ENCODE measurements at regions not wholly inside any gene's neighbourhood (a gene's known extent, or its start where the extent isn't known, plus 50 kb on each side); places are given as distances from the start of the nearest gene placed in this dataset.
"Not testable (repeated sequence)": the region's sequence is repeated elsewhere in the genome, so short reads cannot be mapped to it uniquely, and the experiment has no call there.

- H3K9me3 Mint-ChIP-seq, DNase-seq, H3K4me1 Mint-ChIP-seq, CTCF ChIA-PET, H3K27me3 Mint-ChIP-seq, H3K36me3 Mint-ChIP-seq, H3K4me3 Mint-ChIP-seq, H3K27ac Mint-ChIP-seq: not testable (repeated sequence)
These were observed 186.7 kb upstream of the PHF14 start for GRCh38 chr7:10786976-10787375.

GRCh38 chr7:10789170-10789569 lies 184.5 kb upstream of the PHF14 start:
- no peak for DNase-seq
- H3K4me3 Mint-ChIP-seq: no peak overlapping the region
- no peaks in the 10 kb centered on the region for H3K9me3 Mint-ChIP-seq
- CTCF ChIA-PET: no interaction called here
- no peaks in the 10 kb centered on the region for H3K27me3 Mint-ChIP-seq
- H3K27ac Mint-ChIP-seq: no peak overlapping the region
- H3K36me3 Mint-ChIP-seq: no peaks in the 10 kb centered on the region
- no peaks in the 10 kb centered on the region for H3K4me1 Mint-ChIP-seq

DNA sequence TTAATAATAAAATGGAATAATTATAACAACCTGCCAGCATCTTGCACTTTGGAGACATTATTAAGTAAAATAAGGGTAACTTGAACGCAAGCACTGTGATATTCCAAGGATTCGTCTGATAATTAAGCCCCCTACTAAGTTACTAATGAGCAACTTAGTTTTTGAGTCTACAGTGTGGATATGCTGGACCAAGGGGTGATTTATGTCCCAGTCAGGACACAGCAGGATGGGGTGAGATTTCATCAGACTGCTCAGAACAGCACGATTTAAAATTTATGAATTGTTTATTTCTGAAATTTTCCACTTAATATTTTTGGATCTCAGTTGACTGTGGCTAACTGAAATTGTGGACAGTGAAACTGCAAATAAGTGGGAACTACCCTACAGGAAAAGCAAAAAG lies 182.8 kb upstream of the PHF14 start:
- Mint-ChIP-seq H3K27me3 (no peaks in the 10 kb centered on the region), H3K27ac (no peak overlapping the region), H3K9me3 (no peaks in the 10 kb centered on the region), H3K36me3 (no peaks in the 10 kb centered on the region), H3K4me3 (no peak overlapping the region), H3K4me1 (no peaks in the 10 kb centered on the region)
- no peak for DNase-seq
- CTCF ChIA-PET: no interaction called here

- no peaks in the 10 kb centered on the region for H3K27me3 Mint-ChIP-seq
- H3K9me3 Mint-ChIP-seq: no peaks in the 10 kb centered on the region
- no peak for DNase-seq
- H3K36me3 Mint-ChIP-seq: no peaks in the 10 kb centered on the region
- H3K27ac Mint-ChIP-seq: no peak overlapping the region
- CTCF ChIA-PET: no interaction called here
- H3K4me1 Mint-ChIP-seq: no peaks in the 10 kb centered on the region
- no peak overlapping the region for H3K4me3 Mint-ChIP-seq
These were observed 179.5 kb upstream of the PHF14 start for GRCh38 chr7:10793995-10794775.

DNA sequence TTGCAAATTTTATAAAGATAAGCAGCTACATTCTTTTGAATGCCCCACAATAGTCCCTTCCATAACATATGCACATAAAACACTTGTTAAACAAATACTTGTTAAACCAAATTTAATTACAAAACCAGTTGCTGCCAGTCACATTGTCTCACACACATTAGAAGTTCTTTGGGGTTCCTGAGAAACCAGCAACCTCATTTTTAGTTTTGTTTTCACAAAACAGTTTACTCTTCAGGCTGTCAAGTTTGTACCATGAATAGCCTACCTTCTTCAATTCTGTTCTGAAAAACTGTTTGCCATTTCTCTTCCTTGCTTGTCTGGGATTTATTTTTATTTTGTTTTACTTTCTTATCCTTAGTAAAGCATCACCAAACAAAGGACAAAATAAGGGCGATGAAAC lies 176.5 kb upstream of the PHF14 start:
- Mint-ChIP-seq H3K4me3 (no peak overlapping the region), H3K4me1 (no peaks in the 10 kb centered on the region), H3K27me3 (no peaks in the 10 kb centered on the region), H3K36me3 (no peaks in the 10 kb centered on the region), H3K27ac (no peak overlapping the region), H3K9me3 (no peaks in the 10 kb centered on the region)
- DNase-seq: no peak
- CTCF ChIA-PET: no interaction called here

DNA sequence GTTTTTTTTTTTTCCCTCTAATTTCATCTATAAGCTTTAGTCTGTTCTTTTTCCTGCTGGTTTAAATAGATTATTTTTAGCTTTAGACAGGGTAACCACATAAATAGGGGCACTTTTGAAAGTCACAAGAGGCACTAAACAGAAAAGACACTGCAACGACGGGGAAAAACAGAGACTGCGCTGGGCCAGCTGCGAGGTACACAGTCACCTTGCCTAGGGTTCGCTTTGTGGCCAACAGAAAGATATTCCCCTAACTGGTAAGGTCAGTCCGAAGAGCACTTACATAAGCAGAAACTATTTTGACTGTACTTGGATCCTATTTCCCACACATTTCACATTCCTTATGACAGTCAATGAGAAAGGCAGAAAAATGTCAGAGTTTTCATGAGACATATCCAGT lies 175.6 kb upstream of the PHF14 start:
- Mint-ChIP-seq H3K27me3 (no peaks in the 10 kb centered on the region), H3K27ac (no peak overlapping the region), H3K9me3 (no peaks in the 10 kb centered on the region), H3K36me3 (no peaks in the 10 kb centered on the region), H3K4me3 (no peak overlapping the region), H3K4me1 (no peaks in the 10 kb centered on the region)
- CTCF ChIA-PET: no interaction called here
- no peak for DNase-seq

- CTCF ChIA-PET: no interaction called here
- Mint-ChIP-seq H3K36me3 (no peaks in the 10 kb centered on the region), H3K27me3 (no peaks in the 10 kb centered on the region), H3K9me3 (no peaks in the 10 kb centered on the region), H3K27ac (no peak overlapping the region), H3K4me1 (no peaks in the 10 kb centered on the region), H3K4me3 (no peak overlapping the region)
- DNase-seq: no peak
These were observed 174.2 kb upstream of the PHF14 start for GRCh38 chr7:10799475-10799874.

GRCh38 chr7:10802011-10802410 lies 171.7 kb upstream of the PHF14 start:
- H3K27me3 Mint-ChIP-seq: no peaks in the 10 kb centered on the region
- H3K36me3 Mint-ChIP-seq: no peaks in the 10 kb centered on the region
- no peak for DNase-seq
- no peak overlapping the region for H3K27ac Mint-ChIP-seq
- H3K4me3 Mint-ChIP-seq: no peak overlapping the region
- no peaks in the 10 kb centered on the region for H3K9me3 Mint-ChIP-seq
- CTCF ChIA-PET: no interaction called here
- H3K4me1 Mint-ChIP-seq: no peaks in the 10 kb centered on the region

GRCh38 chr7:10802526-10802925 lies 171.1 kb upstream of the PHF14 start:
- no peaks in the 10 kb centered on the region for H3K27me3 Mint-ChIP-seq
- no peak for DNase-seq
- H3K36me3 Mint-ChIP-seq: no peaks in the 10 kb centered on the region
- H3K27ac Mint-ChIP-seq: no peak overlapping the region
- no peak overlapping the region for H3K4me3 Mint-ChIP-seq
- no peaks in the 10 kb centered on the region for H3K4me1 Mint-ChIP-seq
- no peaks in the 10 kb centered on the region for H3K9me3 Mint-ChIP-seq
- CTCF ChIA-PET: no interaction called here

DNA sequence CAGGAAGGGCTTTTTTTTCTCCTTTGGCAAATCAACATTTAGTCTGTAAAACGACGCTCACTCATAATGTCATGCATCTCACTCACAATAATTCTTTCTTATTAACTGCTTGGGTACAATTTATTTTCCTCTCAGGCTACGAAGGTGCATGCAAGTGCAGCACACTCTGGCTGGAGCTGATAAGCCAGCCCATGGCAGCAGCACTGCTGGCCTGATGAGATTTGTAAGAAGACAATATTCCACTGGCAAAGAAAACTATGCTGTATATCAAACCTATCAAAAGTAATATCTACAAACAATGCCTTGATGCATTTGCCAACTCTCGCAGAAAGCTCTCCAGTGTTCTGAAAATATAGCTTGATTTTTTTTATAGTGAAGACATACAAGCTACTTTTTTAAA lies 170.0 kb upstream of the PHF14 start:
- CTCF ChIA-PET: no interaction called here
- Mint-ChIP-seq H3K4me1 (no peaks in the 10 kb centered on the region), H3K36me3 (no peaks in the 10 kb centered on the region), H3K9me3 (no peaks in the 10 kb centered on the region), H3K27ac (no peak overlapping the region), H3K4me3 (no peak overlapping the region), H3K27me3 (no peaks in the 10 kb centered on the region)
- no peak for DNase-seq

- CTCF ChIA-PET: no interaction called here
- DNase-seq: no peak
- H3K4me1 Mint-ChIP-seq: no peaks in the 10 kb centered on the region
- no peaks in the 10 kb centered on the region for H3K27me3 Mint-ChIP-seq
- H3K9me3 Mint-ChIP-seq: no peaks in the 10 kb centered on the region
- H3K36me3 Mint-ChIP-seq: no peaks in the 10 kb centered on the region
- H3K27ac Mint-ChIP-seq: no peak overlapping the region
- no peak overlapping the region for H3K4me3 Mint-ChIP-seq
These were observed 168.9 kb upstream of the PHF14 start for GRCh38 chr7:10804770-10805169.

DNA sequence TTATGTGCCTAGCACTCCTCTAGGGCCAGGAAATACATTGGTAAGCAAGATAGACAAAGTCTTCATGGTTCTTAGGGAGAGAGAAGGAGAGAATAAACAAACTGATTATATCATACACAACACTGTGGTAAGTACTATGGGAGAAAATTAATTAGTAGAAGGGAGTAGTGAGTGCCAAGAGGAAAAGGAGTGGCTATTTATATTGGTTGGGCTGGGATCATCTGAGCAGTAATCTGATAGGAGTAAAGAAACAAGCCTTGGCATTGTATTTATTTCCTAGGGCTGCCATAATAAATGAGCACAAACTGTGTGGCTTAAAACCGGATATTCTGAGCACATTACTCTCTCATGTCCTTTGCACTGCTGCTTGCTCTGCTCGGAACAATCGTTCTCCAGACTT lies 158.1 kb upstream of the PHF14 start:
- CTCF ChIA-PET: no interaction called here
- Mint-ChIP-seq H3K9me3 (no peaks in the 10 kb centered on the region), H3K4me3 (no peak overlapping the region), H3K27ac (no peak overlapping the region), H3K27me3 (no peaks in the 10 kb centered on the region), H3K36me3 (no peaks in the 10 kb centered on the region), H3K4me1 (no peaks in the 10 kb centered on the region)
- no peak for DNase-seq

DNA sequence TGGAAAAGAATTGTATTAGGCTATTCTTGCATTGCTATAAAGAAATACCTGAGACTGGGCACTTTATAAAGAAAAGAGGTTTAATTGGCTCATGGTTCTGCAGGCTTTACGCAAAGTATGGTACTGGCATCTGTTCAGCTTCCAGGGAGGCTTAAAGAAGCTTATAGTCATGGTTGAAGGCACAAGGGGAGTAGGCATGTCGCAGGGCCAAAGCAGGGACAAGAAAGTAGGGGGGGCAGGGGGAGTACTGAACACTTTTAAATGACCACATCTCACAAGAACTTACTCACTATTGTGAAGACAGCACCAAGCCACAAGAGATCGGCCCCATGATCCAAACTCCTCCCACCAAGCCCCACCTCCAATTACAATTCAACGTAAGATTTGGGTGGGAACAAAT lies 152.5 kb upstream of the PHF14 start:
- Mint-ChIP-seq H3K27me3 (no peaks in the 10 kb centered on the region), H3K9me3 (no peaks in the 10 kb centered on the region), H3K4me1 (no peaks in the 10 kb centered on the region), H3K4me3 (no peak overlapping the region), H3K27ac (no peak overlapping the region), H3K36me3 (no peaks in the 10 kb centered on the region)
- CTCF ChIA-PET: no interaction called here
- DNase-seq: no peak

DNA sequence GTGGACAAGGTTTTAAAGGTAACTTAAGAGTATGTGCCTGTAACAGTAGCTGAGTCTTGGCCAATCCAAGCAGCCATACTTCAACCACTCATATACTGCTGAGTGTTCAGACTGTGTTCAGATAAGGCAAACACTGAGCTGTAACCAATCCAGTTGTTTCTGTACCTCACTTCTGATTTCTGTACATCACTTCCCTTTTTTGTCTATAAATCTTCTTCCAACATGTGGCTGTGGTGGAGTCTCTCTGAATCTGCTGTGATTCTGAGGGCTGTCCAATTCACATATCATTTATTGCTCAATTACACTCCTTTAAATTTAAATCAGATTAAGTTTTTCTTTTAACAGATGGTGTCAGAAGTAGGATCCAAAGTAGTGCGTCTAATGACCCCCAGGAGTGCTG lies 149.5 kb upstream of the PHF14 start:
- H3K27me3 Mint-ChIP-seq: no peaks in the 10 kb centered on the region
- CTCF ChIA-PET: no interaction called here

DNA sequence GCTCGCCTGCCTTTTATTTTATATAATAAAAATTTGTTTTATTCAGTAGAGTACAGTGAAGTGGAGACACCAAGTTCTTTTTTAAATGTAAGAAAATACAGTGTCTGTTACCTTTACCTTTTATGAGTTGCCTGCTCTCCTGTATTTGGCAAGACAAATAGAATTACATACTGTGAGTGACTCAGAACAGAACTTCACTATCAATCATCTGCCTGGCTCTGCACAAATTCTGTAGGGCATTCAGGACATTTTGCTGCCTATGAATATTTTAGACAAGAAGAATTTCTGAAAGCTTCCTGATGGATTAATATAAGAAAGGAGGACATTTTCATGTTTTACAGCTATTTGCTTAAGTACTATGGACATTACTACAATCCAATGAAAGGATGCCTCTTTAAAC lies 135.4 kb upstream of the PHF14 start:
- Mint-ChIP-seq H3K4me1 (no peaks in the 10 kb centered on the region), H3K9me3 (no peaks in the 10 kb centered on the region), H3K4me3 (no peak overlapping the region), H3K27ac (no peak overlapping the region), H3K36me3 (no peaks in the 10 kb centered on the region), H3K27me3 (no peaks in the 10 kb centered on the region)
- no peak for DNase-seq
- CTCF ChIA-PET: no interaction called here

More for the DNA sequence above, 149.5 kb upstream of the PHF14 start:
- no peak for DNase-seq
- Mint-ChIP-seq H3K27ac (no peak overlapping the region), H3K9me3 (no peaks in the 10 kb centered on the region), H3K36me3 (no peaks in the 10 kb centered on the region), H3K4me1 (no peaks in the 10 kb centered on the region), H3K4me3 (no peak overlapping the region)

- H3K4me3 Mint-ChIP-seq: no peak overlapping the region
- H3K27ac Mint-ChIP-seq: no peak overlapping the region
- H3K4me1 Mint-ChIP-seq: no peaks in the 10 kb centered on the region
- no peaks in the 10 kb centered on the region for H3K9me3 Mint-ChIP-seq
- CTCF ChIA-PET: no interaction called here
- H3K36me3 Mint-ChIP-seq: no peaks in the 10 kb centered on the region
- H3K27me3 Mint-ChIP-seq: no peaks in the 10 kb centered on the region
- no peak for DNase-seq
These were observed 128.4 kb upstream of the PHF14 start for GRCh38 chr7:10845225-10845624.
